ENCODE measurements at regions not wholly inside any gene's neighbourhood (a gene's known extent, or its start where the extent isn't known, plus 50 kb on each side); places are given as distances from the start of the nearest gene placed in this dataset.
"Not testable (repeated sequence)": the region's sequence is repeated elsewhere in the genome, so short reads cannot be mapped to it uniquely, and the experiment has no call there.

GRCh38 chr4:149986917-149987316 is 91.3 kb upstream of the DCLK2 start:
- DNase-seq (ENCODE audit: low read depth in 2 of 2): no peak

GRCh38 chr4:149987330-149988086 is 90.7 kb upstream of the DCLK2 start:
- no peak for DNase-seq (ENCODE audit: low read depth in 2 of 2)

DNA sequence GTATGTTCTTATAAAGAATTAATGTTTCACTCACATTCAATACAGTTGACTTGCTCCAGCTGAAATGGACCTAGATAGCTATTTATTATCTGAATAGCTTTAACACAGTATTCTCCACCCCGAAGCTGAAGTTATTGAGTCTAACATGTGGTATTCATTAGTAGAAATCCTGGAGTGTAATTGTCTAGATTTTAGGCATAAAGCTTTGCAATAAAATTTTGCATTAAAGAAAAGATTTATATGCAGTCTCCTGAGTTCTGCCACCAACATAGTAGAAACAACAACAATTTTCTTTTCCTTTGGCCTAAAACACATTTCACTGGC is 90.2 kb upstream of the DCLK2 start:
- DNase-seq (ENCODE audit: low read depth in 2 of 2): no peak

DNA sequence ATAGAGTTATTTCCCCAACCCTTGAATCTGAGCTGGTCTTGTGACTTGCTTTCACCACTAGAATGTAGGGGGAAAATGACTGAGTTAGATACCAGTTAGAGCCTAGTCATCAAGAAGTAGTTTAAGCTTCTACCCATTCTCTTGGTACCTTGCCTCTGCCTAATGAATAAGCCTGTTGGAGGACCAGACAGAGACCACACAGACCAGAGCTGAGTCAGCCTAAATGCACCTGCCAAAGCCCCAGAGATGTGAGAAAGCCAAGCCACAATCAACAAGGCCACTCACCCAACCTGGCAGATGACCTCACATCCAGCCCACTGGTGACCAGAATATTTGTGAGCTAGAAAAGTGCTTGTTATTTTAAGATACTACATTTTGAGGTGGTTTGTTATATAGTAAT is 85.2 kb upstream of the DCLK2 start:
- DNase-seq (ENCODE audit: low read depth in 2 of 2): no peak

GRCh38 chr4:149995134-149995756 is 83.0 kb upstream of the DCLK2 start:
- no peak for DNase-seq (ENCODE audit: low read depth in 2 of 2)

GRCh38 chr4:149997881-149998421 is 80.3 kb upstream of the DCLK2 start:
- no peak for DNase-seq (ENCODE audit: low read depth in 2 of 2)

- DNase-seq (ENCODE audit: low read depth in 2 of 2): no peak
These were observed 78.7 kb upstream of the DCLK2 start for GRCh38 chr4:149999485-150000074.

- no peak for DNase-seq (ENCODE audit: low read depth in 2 of 2)
These were observed 76.4 kb upstream of the DCLK2 start for GRCh38 chr4:150001815-150002214.

- no peak for DNase-seq (ENCODE audit: low read depth in 2 of 2)
These were observed 75.7 kb upstream of the DCLK2 start for GRCh38 chr4:150002561-150002960.

- no peak for DNase-seq (ENCODE audit: low read depth in 2 of 2)
These were observed 73.8 kb upstream of the DCLK2 start for GRCh38 chr4:150004481-150004880.

DNA sequence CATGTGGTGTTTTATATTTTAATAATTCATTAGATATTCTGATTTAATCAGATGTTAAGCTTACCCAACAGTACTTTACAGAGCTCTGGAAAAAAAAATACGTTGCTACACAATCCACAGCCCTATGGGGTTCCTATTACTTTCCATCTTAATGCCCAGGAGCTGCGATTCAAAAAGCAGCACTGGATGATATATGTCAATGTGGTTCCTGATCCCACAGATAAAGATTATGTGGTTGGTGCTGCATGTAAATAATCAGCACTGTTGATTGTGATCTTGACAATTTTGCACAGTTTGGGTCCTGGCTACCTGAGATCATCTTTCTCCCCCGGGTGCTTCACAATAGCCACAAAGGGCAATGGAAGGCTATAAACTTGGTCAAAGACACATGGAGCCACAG is 72.7 kb upstream of the DCLK2 start:
- no peak for DNase-seq (ENCODE audit: low read depth in 2 of 2)

GRCh38 chr4:150006197-150006596 is 72.0 kb upstream of the DCLK2 start:
- DNase-seq (ENCODE audit: low read depth in 2 of 2): no peak

DNA sequence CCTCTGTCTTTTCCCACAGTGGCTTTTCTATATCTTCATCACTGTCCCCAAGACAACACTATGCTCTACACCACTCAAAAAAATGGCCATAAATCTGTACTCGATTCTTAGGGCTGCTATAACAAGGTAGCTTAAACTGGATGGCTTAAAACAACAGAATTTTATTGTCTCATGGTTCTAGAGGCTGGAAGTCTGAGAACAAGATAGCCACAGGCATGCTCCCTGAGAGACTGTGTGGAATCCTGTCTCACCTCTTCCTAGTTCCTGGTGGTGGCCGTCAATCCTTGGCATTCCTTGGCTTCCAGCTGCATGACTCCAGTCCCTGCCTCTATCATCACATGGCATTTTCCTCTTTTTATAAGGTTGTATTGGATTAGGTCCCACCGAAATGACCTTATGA is 70.7 kb upstream of the DCLK2 start:
- no peak for DNase-seq (ENCODE audit: low read depth in 2 of 2)

GRCh38 chr4:150008546-150008945 is 69.7 kb upstream of the DCLK2 start:
- DNase-seq (ENCODE audit: low read depth in 2 of 2): no peak

DNA sequence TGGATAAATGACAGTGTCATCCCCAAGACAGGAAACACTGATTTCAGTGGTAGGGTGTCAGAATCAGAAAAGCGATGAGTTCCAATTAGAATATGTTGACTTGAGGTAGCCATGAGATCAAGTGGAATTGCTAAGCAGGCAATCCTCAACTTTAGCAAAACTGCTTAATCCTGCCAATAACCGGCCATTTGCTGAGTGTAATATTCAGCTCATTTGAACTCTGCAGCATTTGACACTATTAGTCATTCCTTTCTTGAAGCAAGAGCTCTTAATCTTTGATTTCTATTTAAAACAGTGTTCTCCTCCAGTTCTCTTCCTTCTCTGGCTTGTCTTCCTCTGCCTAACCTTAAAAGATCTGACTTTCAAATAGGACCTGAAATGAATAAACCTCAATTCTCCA is 68.7 kb upstream of the DCLK2 start:
- no peak for DNase-seq (ENCODE audit: low read depth in 2 of 2)

DNA sequence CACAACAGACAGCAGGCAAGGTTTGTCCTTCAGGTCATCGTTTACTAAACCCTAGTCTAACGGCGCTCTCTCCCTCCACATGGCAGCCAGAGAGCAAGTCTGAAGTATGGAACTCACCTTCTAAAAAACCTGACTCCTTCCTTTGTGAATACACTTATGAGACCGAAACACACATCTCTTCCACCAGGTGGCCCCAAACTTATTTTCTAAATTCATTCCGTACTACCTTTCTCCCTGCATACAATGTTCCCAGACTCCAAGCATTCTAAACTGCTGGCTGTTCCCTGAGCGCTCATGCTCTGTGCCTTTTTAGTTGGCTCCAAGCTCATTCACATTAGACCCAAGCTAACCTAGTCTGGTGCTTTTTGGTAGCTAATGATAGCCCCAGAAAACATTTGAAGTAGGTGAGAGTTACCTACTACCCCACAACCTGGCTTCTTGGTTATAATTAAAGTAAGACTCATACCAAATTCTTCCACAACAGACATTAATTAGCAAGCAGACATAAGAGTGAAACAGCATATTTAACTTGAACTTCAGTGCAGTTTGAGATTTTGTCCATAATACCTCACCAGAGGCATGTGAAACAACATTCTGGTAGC is 67.6 kb upstream of the DCLK2 start:
- DNase-seq (ENCODE audit: low read depth in 2 of 2): no peak

GRCh38 chr4:150012851-150013360 is 65.3 kb upstream of the DCLK2 start:
- DNase-seq (ENCODE audit: low read depth in 2 of 2): no peak

DNA sequence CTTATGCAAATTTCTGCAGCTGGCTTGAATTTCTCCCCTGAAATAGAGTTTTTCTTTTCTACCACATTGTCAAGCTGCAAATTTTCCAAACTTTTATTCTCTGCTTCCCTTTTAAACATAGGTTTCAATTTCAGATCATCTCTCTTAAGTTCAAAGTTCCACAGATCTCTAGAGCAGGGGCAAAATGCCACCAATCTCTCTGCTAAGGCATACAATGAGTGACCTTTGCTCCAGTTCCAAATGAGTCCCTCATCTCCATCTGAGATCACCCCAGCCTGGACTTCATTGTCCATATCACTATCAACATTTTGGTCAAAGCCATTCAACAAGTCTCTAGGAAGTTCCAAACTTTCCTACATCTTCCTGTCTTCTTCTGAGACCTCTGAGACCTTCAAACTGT is 62.3 kb upstream of the DCLK2 start:
- DNase-seq (ENCODE audit: low read depth in 2 of 2): not testable (repeated sequence)

DNA sequence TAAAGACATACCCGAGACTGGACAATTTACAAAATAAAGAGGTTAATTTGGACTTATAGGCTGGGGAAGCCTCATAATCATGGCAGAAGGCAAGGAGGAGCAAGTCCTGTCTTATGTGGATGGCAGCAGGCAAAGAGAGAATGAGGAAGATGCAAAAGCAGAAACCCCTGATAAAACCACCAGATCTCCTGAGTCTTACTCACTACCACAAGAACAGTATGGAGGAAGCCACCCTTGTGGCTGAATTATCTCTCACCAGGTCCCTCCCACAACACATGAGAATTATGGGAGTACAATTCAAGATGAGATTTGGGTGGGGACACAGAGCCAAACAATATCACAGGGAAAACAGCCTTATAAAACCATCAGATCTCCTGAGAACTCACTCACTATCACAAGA is 61.6 kb upstream of the DCLK2 start:
- DNase-seq (ENCODE audit: low read depth in 2 of 2): not testable (repeated sequence)

GRCh38 chr4:150018257-150018656 is 60.0 kb upstream of the DCLK2 start:
- DNase-seq (ENCODE audit: low read depth in 2 of 2): no peak

DNA sequence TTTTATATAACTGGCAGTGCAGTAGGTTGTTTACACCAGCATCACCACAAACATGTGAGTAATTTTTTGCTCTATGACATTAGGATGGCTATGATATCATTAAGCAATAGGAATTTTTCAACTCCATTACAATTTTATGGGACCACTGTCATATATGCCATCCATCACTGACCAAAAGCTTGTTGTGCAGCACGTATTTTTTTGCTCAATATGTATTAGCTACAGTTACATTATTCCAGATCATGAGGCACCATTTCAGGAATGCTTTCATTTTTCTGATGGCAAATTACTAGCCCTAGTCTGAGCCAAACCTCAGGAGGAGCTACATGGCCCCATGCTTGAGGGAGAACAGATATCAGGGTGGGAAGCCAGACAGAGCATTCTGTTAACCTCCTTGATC is 56.8 kb upstream of the DCLK2 start:
- DNase-seq (ENCODE audit: low read depth in 2 of 2): no peak

GRCh38 chr4:150023489-150023888 is 54.8 kb upstream of the DCLK2 start:
- DNase-seq (ENCODE audit: low read depth in 2 of 2): no peak

DNA sequence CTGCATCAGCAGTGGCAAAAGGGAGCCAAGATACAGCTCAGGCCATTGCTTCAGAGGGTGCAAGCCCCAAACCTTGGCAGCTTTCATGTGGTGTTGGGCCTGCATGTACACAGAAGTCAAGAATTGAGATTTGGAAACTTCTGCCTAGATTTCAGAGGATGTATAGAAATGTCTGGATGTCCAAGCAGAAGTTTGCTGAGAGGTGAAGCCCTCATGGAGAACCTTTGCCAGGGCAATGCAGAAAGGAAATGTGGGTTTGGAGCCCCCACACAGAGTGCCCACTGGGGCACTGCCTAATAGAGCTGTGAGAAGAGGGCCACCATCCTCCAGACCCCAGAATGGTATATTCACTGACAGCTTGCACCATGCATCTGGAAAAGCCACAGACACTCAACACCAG is 51.3 kb upstream of the DCLK2 start:
- DNase-seq (ENCODE audit: low read depth in 2 of 2): not testable (repeated sequence)
